ENCODE measurements at regions not wholly inside any gene's neighbourhood (a gene's known extent, or its start where the extent isn't known, plus 50 kb on each side); places are given as distances from the start of the nearest gene placed in this dataset.

GRCh38 chr7:84786073-84786472 lies 400.8 kb downstream of the SEMA3D start:
- no peak overlapping the region for H3K27ac Mint-ChIP-seq (ENCODE audit: unreplicated experiment)
- H3K9me3 Mint-ChIP-seq = no peaks in the 10 kb centered on the region
- H3K4me3 Mint-ChIP-seq = no peak overlapping the region
- H3K4me1 Mint-ChIP-seq = peaks cover 9% of the 10 kb centered on the region
- no peaks in the 10 kb centered on the region for H3K36me3 Mint-ChIP-seq (ENCODE audit: low read depth)
- no peaks in the 10 kb centered on the region for H3K27me3 Mint-ChIP-seq (ENCODE audit: low read depth)
- TF ChIP-seq CTCF (conservative IDR thresholded peaks at IDR 0.05) = no peak
- no peak for DNase-seq (ENCODE audit: low read depth, low spot score)

DNA sequence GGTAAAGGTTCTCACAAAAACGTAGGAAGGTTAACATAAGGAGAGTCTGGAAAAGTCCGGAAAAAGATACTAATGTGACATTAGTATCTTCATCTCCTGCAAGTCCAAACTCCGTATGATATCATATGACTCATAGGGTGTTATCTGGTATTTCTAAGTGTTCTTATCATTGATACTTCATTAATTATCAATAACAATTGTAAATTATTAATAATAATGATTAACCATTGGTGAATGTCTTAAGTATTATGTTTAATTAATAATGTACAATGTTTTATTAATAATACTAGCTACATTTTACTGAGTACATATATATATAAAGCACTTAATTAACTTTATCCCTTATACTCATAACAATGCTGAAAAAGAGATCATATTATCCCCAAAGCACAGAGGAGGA lies 402.4 kb downstream of the SEMA3D start:
- H3K36me3 Mint-ChIP-seq (ENCODE audit: low read depth) = no peaks in the 10 kb centered on the region
- H3K27ac Mint-ChIP-seq (ENCODE audit: unreplicated experiment) = no peak overlapping the region
- no peak for TF ChIP-seq CTCF (conservative IDR thresholded peaks at IDR 0.05)
- no peak overlapping the region for H3K4me3 Mint-ChIP-seq
- no peaks in the 10 kb centered on the region for H3K27me3 Mint-ChIP-seq (ENCODE audit: low read depth)
- DNase-seq (ENCODE audit: low read depth, low spot score) = no peak
- peaks cover 9% of the 10 kb centered on the region for H3K4me1 Mint-ChIP-seq
- H3K9me3 Mint-ChIP-seq = no peaks in the 10 kb centered on the region

DNA sequence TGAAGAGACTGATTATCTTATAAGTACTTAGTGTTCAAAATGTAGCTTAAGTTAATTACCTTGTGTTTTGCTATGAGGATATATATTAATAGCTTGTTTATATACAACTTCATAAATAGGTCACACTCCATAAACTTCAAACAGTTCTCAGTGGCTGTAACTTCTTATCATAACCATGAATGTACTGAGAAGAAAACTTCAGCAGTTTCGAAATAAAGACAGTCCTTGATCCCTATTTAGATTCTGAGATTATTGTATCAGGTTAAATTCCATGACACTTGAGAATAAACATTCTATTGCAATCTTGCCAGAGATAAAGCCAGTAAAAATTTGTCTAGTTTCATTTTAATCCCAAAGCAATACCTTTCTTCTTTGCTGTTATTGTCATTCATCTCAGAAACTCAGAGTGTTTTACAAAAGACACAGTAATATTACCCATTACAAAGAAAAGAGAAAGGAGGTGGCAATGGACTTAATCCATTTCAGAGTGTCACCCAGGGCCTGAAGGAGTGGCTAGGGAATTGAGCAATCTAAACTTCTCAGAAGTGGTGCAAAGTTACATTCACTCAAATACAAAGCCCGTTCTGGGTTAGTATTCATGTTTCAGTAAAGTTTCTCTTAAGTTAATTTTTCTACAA lies 403.6 kb downstream of the SEMA3D start:
- no peak for TF ChIP-seq CTCF (conservative IDR thresholded peaks at IDR 0.05)
- H3K27me3 Mint-ChIP-seq (ENCODE audit: low read depth) = no peaks in the 10 kb centered on the region
- no peak overlapping the region for H3K4me3 Mint-ChIP-seq
- no peaks in the 10 kb centered on the region for H3K9me3 Mint-ChIP-seq
- no peak for DNase-seq (ENCODE audit: low read depth, low spot score)
- peaks cover 9% of the 10 kb centered on the region for H3K4me1 Mint-ChIP-seq
- no peaks in the 10 kb centered on the region for H3K36me3 Mint-ChIP-seq (ENCODE audit: low read depth)
- no peak overlapping the region for H3K27ac Mint-ChIP-seq (ENCODE audit: unreplicated experiment)

- TF ChIP-seq CTCF (conservative IDR thresholded peaks at IDR 0.05) = no peak
- Mint-ChIP-seq H3K4me3 (no peak overlapping the region), H3K36me3 (ENCODE audit: low read depth) (no peaks in the 10 kb centered on the region), H3K9me3 (peaks cover 2% of the 10 kb centered on the region), H3K27ac (ENCODE audit: unreplicated experiment) (no peak overlapping the region), H3K27me3 (ENCODE audit: low read depth) (no peaks in the 10 kb centered on the region), H3K4me1 (peaks cover 9% of the 10 kb centered on the region)
- no peak for DNase-seq (ENCODE audit: low read depth, low spot score)
Measured at GRCh38 chr7:84781838-84782237, 405.0 kb downstream of the SEMA3D start.

DNA sequence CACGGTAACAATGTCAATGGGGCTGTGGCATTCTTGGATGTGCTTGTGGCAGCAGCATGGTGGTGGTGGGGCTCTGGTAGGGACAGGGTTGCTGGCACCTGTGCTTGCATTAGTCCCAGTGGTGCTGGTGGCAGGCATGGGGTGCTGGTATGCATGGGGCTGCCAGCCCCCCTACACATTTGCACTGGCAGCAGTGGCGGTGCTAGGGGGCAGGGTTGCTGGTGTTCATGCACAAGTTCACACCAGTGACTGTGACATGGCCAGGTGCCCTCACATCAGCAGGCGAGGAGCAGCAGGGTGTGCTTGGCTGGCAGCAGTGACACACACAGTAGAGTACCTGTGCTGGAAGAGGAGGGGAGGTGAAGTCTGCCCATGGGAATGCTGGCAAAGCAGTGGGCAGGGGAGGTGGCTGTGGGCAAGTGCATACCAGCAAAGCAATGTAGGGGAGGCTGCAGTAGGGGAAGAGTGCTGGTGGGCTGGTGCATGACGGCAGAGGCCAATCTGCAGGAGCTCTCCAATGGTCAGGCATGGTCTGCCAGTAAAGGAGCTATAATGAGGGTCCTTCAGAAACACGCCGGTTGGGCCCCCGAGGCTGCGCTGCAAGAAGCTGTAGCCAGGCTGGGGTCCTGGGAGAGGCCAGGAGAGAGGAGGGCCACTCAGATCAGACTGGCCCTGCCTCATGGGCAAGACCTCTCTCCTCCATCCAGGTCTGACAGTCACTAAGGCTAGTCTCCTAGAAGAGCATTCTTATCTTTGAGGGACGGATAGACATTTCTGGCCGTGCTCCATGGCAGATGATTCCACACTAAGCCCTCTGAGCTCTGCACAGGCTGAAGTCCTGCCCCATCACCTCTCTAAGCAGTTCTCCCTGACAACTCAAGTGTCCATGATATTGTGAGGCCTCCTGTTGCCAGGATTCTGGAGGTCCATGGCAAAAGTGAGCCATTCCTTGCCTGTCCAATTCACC lies 406.4 kb downstream of the SEMA3D start:
- H3K27me3 Mint-ChIP-seq (ENCODE audit: low read depth) = no peaks in the 10 kb centered on the region
- no peak overlapping the region for H3K4me3 Mint-ChIP-seq
- H3K9me3 Mint-ChIP-seq = peaks cover 2% of the 10 kb centered on the region
- peaks cover 9% of the 10 kb centered on the region for H3K4me1 Mint-ChIP-seq
- peak overlapping the region; percentile 64 for H3K27ac Mint-ChIP-seq (ENCODE audit: unreplicated experiment)
- H3K36me3 Mint-ChIP-seq (ENCODE audit: low read depth) = no peaks in the 10 kb centered on the region
- DNase-seq (ENCODE audit: low read depth, low spot score) = no peak
- TF ChIP-seq CTCF (conservative IDR thresholded peaks at IDR 0.05) = no peak
